GM12864 (cell line): ENCODE measurements at regions not wholly inside any gene's neighbourhood (a gene's known extent, or its start where the extent isn't known, plus 50 kb on each side); places are given as distances from the start of the nearest gene placed in this dataset.

Experiments
- DNase-seq: peaks from one replicate; pipeline ENCODE4 v3.0.0-alpha.2; 2011; ENCODE audit warnings: low read depth
- H3K4me3 ChIP-seq: 2 replicates; pipeline ENCODE4 v1.5.1; 2011; ENCODE audit warnings: mild to moderate bottlenecking, low read depth, low read length, control low read depth
- TF ChIP-seq, protein P1 (sequence below): IDR thresholded peaks from 2 replicates; pipeline ENCODE4 v1.5.1; 2011; ENCODE audit warnings: low read depth, mild to moderate bottlenecking, moderate library complexity, low read length, control low read depth, inconsistent platforms; ENCODE audit errors: missing control alignments

GRCh38 chr20:60144404-60144803 is 186.2 kb downstream of the CDH26 start:
- H3K4me3 ChIP-seq: no peak overlapping the region
- TF ChIP-seq, protein P1, sequence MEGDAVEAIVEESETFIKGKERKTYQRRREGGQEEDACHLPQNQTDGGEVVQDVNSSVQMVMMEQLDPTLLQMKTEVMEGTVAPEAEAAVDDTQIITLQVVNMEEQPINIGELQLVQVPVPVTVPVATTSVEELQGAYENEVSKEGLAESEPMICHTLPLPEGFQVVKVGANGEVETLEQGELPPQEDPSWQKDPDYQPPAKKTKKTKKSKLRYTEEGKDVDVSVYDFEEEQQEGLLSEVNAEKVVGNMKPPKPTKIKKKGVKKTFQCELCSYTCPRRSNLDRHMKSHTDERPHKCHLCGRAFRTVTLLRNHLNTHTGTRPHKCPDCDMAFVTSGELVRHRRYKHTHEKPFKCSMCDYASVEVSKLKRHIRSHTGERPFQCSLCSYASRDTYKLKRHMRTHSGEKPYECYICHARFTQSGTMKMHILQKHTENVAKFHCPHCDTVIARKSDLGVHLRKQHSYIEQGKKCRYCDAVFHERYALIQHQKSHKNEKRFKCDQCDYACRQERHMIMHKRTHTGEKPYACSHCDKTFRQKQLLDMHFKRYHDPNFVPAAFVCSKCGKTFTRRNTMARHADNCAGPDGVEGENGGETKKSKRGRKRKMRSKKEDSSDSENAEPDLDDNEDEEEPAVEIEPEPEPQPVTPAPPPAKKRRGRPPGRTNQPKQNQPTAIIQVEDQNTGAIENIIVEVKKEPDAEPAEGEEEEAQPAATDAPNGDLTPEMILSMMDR: no peak
- no peak for DNase-seq

DNA sequence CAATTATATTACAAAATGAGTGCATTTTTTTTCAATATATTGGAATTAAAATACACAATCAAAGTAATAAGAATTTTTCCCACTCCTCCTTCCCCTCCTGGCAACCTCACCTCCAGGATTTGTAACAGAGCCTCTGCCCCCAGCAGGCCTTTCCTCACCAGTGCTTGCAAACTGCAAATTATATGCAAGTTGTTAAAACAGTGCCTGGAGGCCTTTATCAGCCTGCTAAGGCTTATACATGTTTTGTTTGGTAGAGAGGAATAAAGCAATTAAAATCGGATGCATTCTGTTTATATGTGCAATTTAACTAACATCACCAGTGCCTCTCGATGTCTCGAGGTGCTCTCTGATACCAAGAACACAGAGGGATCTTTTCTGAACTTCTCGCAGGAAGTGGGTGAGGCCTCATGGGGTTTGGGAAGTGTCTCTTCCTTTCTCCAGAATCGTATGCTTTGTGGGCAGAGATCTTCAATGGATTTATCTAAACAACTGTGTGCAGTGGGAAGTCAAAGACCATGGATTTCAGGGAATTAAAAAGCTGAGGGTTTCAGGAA is 186.8 kb downstream of the CDH26 start:
- no peak overlapping the region for H3K4me3 ChIP-seq
- DNase-seq: no peak
- TF ChIP-seq, protein P1: no peak

DNA sequence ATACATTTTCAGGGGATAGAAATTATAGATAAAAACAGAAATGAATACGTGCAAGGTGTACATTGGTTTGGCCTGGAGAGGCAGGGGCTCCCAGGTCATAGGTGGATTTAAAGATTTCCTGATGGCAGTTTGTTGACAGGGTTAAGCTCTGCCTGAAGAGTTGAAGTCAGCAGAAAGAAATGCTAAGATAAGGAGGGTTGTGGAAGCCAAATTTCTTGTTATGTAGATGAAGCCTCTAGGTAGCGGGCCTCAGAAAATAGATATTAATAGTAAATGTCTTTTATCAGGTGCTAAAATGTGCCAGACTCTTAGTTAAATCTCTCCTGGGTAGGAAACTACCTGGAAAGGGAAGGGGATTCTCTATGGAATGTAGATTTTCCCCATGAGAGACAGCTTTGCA is 188.8 kb downstream of the CDH26 start:
- no peak overlapping the region for H3K4me3 ChIP-seq
- TF ChIP-seq, protein P1: no peak
- DNase-seq: no peak

DNA sequence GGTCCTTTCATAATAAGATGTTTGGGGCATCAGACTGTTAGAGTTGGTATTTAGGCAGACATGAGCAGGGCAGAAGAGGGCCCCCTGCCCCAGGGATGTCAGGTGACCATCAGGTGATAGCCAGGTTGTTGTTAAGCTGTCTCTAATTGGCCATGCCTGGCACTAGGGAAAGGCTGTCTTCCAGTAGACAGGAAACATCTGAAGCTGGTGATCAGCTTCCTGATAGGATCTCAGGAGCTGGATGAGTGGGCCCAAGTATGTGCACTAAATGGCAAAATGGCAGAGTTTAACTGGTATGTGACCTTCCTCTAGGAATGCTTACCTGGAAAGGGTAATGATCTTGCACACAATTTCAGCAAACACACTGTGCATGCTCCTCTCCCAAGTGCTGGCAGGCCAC is 190.7 kb downstream of the CDH26 start:
- DNase-seq: no peak
- TF ChIP-seq, protein P1: no peak
- H3K4me3 ChIP-seq: no peak overlapping the region

DNA sequence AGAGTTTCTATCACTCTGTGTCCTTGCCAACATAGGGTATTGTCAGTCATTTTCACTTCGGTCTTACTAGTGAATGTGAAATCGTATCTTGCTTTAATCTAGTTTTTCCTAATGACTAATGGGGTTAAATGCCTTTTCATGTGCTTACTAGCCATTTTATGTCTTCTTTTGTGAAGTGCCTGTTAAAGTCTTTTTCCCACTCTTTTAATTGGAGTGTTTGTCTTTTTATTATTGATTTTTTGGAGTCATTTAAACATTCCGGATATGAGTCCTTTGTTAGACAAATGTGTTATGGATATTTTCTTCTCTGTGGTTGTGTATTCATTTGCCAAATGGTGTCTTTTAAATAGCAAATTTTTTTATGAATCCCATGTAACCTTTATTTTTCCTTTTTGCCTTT is 194.6 kb downstream of the CDH26 start:
- no peak overlapping the region for H3K4me3 ChIP-seq
- TF ChIP-seq, protein P1: no peak
- DNase-seq: no peak

DNA sequence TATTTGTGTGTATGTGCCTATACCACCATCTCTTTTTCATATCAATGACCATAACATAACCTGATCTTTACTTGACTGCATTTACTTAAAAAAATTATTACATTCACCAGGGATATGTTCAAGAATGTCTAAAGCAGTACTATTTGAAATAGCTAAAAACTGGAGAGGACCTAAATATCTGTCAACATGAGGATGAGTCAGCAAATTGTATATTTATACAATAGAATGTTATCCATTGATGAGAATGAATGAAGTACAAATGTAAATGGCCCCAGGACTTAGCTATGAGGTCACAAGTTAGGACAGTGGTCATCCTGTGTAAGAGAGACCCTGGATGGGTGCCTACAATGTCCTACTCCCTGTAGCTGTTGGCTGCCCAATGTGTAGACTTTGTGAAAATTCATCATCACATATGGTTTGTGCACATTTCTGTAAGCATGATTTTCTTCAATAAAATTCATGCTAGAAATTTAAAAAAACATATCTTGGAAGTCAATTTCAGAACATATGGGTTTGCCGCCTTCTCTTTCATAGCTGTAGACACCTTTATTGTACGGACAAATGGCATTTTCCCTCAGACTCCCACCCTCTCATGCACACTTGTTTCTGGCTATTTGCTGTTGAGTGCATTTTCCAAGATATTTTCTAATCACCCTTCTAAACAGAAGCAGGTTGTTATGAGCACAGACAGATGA is 202.4 kb downstream of the CDH26 start:
- H3K4me3 ChIP-seq: no peak overlapping the region
- no peak for DNase-seq
- TF ChIP-seq, protein P1: no peak

GRCh38 chr20:60167812-60168211 is 209.6 kb downstream of the CDH26 start:
- TF ChIP-seq, protein P1: no peak
- H3K4me3 ChIP-seq: no peak overlapping the region
- DNase-seq: no peak
